ENCODE measurements at regions not wholly inside any gene's neighbourhood (a gene's known extent, or its start where the extent isn't known, plus 50 kb on each side); places are given as distances from the start of the nearest gene placed in this dataset.
"Not testable (repeated sequence)": the region's sequence is repeated elsewhere in the genome, so short reads cannot be mapped to it uniquely, and the experiment has no call there.

DNA sequence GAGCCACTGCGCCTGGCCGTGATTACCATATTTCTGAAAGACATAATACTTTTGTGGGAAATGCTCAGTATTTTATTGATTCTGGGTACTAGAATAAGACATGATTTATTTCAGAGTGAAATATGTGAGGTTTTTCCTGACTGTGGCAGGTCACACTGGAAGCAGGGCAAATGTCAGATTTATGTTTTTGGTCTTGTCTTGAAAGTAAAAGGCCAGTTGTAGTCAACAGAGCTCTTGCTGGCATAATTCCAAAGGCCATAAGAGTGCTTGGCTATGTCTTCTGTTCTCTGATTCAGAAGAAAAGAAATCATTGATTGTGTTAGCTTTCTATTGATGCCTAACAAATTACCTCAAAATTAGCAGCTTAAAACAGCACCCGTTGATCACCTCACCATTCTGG, 176.4 kb downstream of the TJP1 start:
- Mint-ChIP-seq H3K4me3 (no peak overlapping the region), H3K4me1 (no peaks in the 10 kb centered on the region), H3K27ac (no peak overlapping the region), H3K9me3 (peaks cover 12 to 18% of the 10 kb centered on the region in 2 experiments), H3K36me3 (ENCODE audit: insufficient read depth in 1 of 3, low read depth in 3 of 3) (peaks cover 3 to 6% (median 4%) of the 10 kb centered on the region in 3 experiments; a peak in 5 of 7 replicates), H3K27me3 (ENCODE audit: low read depth) (peaks cover 2% of the 10 kb centered on the region; the same call in 1 of the 2 replicates)
- no peak overlapping the region for H2BK120ac ChIP-seq (ENCODE audit: low read depth, low read length, poor library complexity, severe bottlenecking)
- no peak overlapping the region for H2BK20ac ChIP-seq (ENCODE audit: low read depth, low read length, poor library complexity, severe bottlenecking)
- no peak overlapping the region for H2BK15ac ChIP-seq (ENCODE audit: low read depth, low read length)
- no peak overlapping the region for H3K56ac ChIP-seq (ENCODE audit: insufficient read length, low read depth, low read length)
- H3K23ac ChIP-seq (ENCODE audit: insufficient read length, low read depth, low read length), result no peak overlapping the region
- H3K4ac ChIP-seq (ENCODE audit: low read depth, low read length), result no peak overlapping the region
- H2BK5ac ChIP-seq (ENCODE audit: insufficient read length, low read length), result no peak overlapping the region
- no peak overlapping the region for H3K27ac ChIP-seq (ENCODE audit: insufficient read length, low read depth, low read length)
- DNase-seq, result no peak
- no peaks in the 10 kb centered on the region for H3K79me2 ChIP-seq (ENCODE audit: insufficient read depth, low read length)
- TF ChIP-seq, protein P1, sequence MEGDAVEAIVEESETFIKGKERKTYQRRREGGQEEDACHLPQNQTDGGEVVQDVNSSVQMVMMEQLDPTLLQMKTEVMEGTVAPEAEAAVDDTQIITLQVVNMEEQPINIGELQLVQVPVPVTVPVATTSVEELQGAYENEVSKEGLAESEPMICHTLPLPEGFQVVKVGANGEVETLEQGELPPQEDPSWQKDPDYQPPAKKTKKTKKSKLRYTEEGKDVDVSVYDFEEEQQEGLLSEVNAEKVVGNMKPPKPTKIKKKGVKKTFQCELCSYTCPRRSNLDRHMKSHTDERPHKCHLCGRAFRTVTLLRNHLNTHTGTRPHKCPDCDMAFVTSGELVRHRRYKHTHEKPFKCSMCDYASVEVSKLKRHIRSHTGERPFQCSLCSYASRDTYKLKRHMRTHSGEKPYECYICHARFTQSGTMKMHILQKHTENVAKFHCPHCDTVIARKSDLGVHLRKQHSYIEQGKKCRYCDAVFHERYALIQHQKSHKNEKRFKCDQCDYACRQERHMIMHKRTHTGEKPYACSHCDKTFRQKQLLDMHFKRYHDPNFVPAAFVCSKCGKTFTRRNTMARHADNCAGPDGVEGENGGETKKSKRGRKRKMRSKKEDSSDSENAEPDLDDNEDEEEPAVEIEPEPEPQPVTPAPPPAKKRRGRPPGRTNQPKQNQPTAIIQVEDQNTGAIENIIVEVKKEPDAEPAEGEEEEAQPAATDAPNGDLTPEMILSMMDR (conservative IDR thresholded peaks at IDR 0.05), result no peak
- no peaks in the 10 kb centered on the region for H4K20me1 ChIP-seq (ENCODE audit: control insufficient read depth, insufficient read depth, insufficient read length)
- no peaks in the 10 kb centered on the region for H3K9me3 ChIP-seq (ENCODE audit: control insufficient read depth, low read depth, low read length)
- no peaks in the 10 kb centered on the region for H3K23me2 ChIP-seq (ENCODE audit: insufficient read length, low read depth, low read length, poor library complexity, severe bottlenecking)
- no peak overlapping the region for H2AK5ac ChIP-seq (ENCODE audit: insufficient read length, low read length)
- no peak overlapping the region for H4K5ac ChIP-seq (ENCODE audit: insufficient read length, low read depth, low read length)
- no peak overlapping the region for H3K14ac ChIP-seq (ENCODE audit: insufficient read depth, low read length)
- H3K4me2 ChIP-seq (ENCODE audit: insufficient read depth, insufficient read length, low read length), result no peak overlapping the region
- no peak overlapping the region for H4K8ac ChIP-seq (replicated peaks; ENCODE audit: insufficient read length, low read depth, low read length)
- no peaks in the 10 kb centered on the region for H3K27me3 ChIP-seq (ENCODE audit: insufficient read depth, low read length)
- H4K91ac ChIP-seq (ENCODE audit: insufficient read length, low read depth, low read length), result no peak overlapping the region
- no peak overlapping the region for H2BK12ac ChIP-seq (ENCODE audit: insufficient read length, low read depth, low read length)
- no peak overlapping the region for H3K9ac ChIP-seq (ENCODE audit: extremely low read depth, insufficient read length, low read length)
- H3K4me1 ChIP-seq (ENCODE audit: insufficient read depth, low read length), result no peaks in the 10 kb centered on the region
- no peak overlapping the region for H3K18ac ChIP-seq (ENCODE audit: insufficient read length, low read depth, low read length)
- no peaks in the 10 kb centered on the region for H3K79me1 ChIP-seq (ENCODE audit: insufficient read depth, low read depth, low read length, poor library complexity, severe bottlenecking)
- WGBS (ENCODE audit: extremely low coverage, insufficient read length, low lambda C conversion rate), result no CpG with 5 or more reads among the region's 3 CpGs
- H2AFZ ChIP-seq (ENCODE audit: low read length), result no peak overlapping the region
- H3T11ph ChIP-seq (ENCODE audit: low read length), result no peak overlapping the region

DNA sequence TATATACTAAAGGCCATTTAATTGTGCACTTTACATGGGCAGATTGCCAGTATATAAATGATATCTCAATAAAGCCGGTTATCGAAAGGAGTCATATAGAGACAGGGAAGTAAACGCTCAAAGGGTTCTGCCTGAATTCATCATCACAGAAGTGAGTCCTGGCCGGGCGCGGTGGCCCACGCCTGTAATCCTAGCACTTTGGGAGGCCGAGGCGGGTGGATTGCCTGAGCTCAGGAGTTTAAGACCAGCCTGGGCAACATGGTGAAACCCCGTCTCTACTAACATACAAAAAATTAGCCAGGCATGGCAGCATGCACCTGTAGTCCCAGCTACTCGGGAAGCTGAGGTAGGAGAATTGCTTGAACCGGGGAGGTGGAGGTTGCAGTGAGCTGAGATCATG, 177.9 kb downstream of the TJP1 start:
- not testable (repeated sequence) for H3K4me2 ChIP-seq (ENCODE audit: insufficient read depth, insufficient read length, low read length); H3K9me3 ChIP-seq (ENCODE audit: control insufficient read depth, low read depth, low read length); H3K14ac ChIP-seq (ENCODE audit: insufficient read depth, low read length); H3K79me2 ChIP-seq (ENCODE audit: insufficient read depth, low read length); H3K4me3 Mint-ChIP-seq; H3K4ac ChIP-seq (ENCODE audit: low read depth, low read length); H4K5ac ChIP-seq (ENCODE audit: insufficient read length, low read depth, low read length); H3K36me3 Mint-ChIP-seq (ENCODE audit: insufficient read depth in 1 of 3, low read depth in 3 of 3); H3K27me3 Mint-ChIP-seq (ENCODE audit: low read depth); H3K56ac ChIP-seq (ENCODE audit: insufficient read length, low read depth, low read length); H3K27me3 ChIP-seq (ENCODE audit: insufficient read depth, low read length); DNase-seq; H2AFZ ChIP-seq (ENCODE audit: low read length); H2BK5ac ChIP-seq (ENCODE audit: insufficient read length, low read length); H2BK15ac ChIP-seq (ENCODE audit: low read depth, low read length); H2BK12ac ChIP-seq (ENCODE audit: insufficient read length, low read depth, low read length); H2AK5ac ChIP-seq (ENCODE audit: insufficient read length, low read length); H4K91ac ChIP-seq (ENCODE audit: insufficient read length, low read depth, low read length); H2BK20ac ChIP-seq (ENCODE audit: low read depth, low read length, poor library complexity, severe bottlenecking); H3T11ph ChIP-seq (ENCODE audit: low read length); H3K4me1 ChIP-seq (ENCODE audit: insufficient read depth, low read length); H3K79me1 ChIP-seq (ENCODE audit: insufficient read depth, low read depth, low read length, poor library complexity, severe bottlenecking); H3K27ac ChIP-seq (ENCODE audit: insufficient read length, low read depth, low read length); H3K27ac Mint-ChIP-seq; H3K23ac ChIP-seq (ENCODE audit: insufficient read length, low read depth, low read length); H3K18ac ChIP-seq (ENCODE audit: insufficient read length, low read depth, low read length); H2BK120ac ChIP-seq (ENCODE audit: low read depth, low read length, poor library complexity, severe bottlenecking); H4K20me1 ChIP-seq (ENCODE audit: control insufficient read depth, insufficient read depth, insufficient read length); H3K4me1 Mint-ChIP-seq; H3K23me2 ChIP-seq (ENCODE audit: insufficient read length, low read depth, low read length, poor library complexity, severe bottlenecking); H4K8ac ChIP-seq (replicated peaks; ENCODE audit: insufficient read length, low read depth, low read length); H3K9ac ChIP-seq (ENCODE audit: extremely low read depth, insufficient read length, low read length)
- WGBS (ENCODE audit: extremely low coverage, insufficient read length, low lambda C conversion rate), result no CpG with 5 or more reads among the region's 12 CpGs
- H3K9me3 Mint-ChIP-seq, result peaks cover 12 to 18% of the 10 kb centered on the region in 2 experiments

Data from H9 (cell line).